H9 (cell line): ENCODE measurements at regions not wholly inside any gene's neighbourhood (a gene's known extent, or its start where the extent isn't known, plus 50 kb on each side); places are given as distances from the start of the nearest gene placed in this dataset.

ENCODE experiments used
- DNase-seq: peaks from one replicate; pipeline ENCODE4 v3.0.0-alpha.2; 2017
- H2AFZ ChIP-seq: one replicate; pipeline ENCODE4 v1.6.1; 2013; ENCODE audit warnings: mild to moderate bottlenecking, low read length, control low read depth, moderate library complexity
- H2AK5ac ChIP-seq: 2 replicates; pipeline ENCODE4 v1.6.1; 2013; ENCODE audit warnings: low read length, control low read depth, mixed read lengths; ENCODE audit not compliant: insufficient read length
- H2BK120ac ChIP-seq: one replicate; pipeline ENCODE4 v1.6.1; 2013; ENCODE audit warnings: low read depth, mild to moderate bottlenecking, low read length, control low read depth, inconsistent platforms; ENCODE audit not compliant: poor library complexity, severe bottlenecking
- H2BK12ac ChIP-seq: 2 replicates; pipeline ENCODE4 v1.6.1; 2013; ENCODE audit warnings: low read length, control low read depth, mixed read lengths, low read depth; ENCODE audit not compliant: insufficient read length
- H2BK15ac ChIP-seq: 2 replicates; pipeline ENCODE4 v1.6.1; 2013; ENCODE audit warnings: low read depth, low read length, control low read depth
- H2BK20ac ChIP-seq: one replicate; pipeline ENCODE4 v1.6.1; 2013; ENCODE audit warnings: low read depth, mild to moderate bottlenecking, low read length, control low read depth, inconsistent platforms; ENCODE audit not compliant: poor library complexity, severe bottlenecking
- H2BK5ac ChIP-seq: 2 replicates; pipeline ENCODE4 v1.6.1; 2013; ENCODE audit warnings: low read length, control low read depth, mixed read lengths; ENCODE audit not compliant: insufficient read length
- H3K14ac ChIP-seq: 2 replicates; pipeline ENCODE4 v1.6.1; 2013; ENCODE audit warnings: low read length, control low read depth; ENCODE audit not compliant: insufficient read depth
- H3K18ac ChIP-seq: 2 replicates; pipeline ENCODE4 v1.6.1; 2013; ENCODE audit warnings: low read depth, mild to moderate bottlenecking, mixed read lengths, low read length, control low read depth; ENCODE audit not compliant: insufficient read length
- H3K23ac ChIP-seq: 2 replicates; pipeline ENCODE4 v1.6.1; 2013; ENCODE audit warnings: low read length, control low read depth, mixed read lengths, low read depth; ENCODE audit not compliant: insufficient read length
- H3K23me2 ChIP-seq: 2 replicates; pipeline ENCODE4 v1.6.1; 2013; ENCODE audit warnings: low read depth, mild to moderate bottlenecking, mixed read lengths, low read length, control low read depth; ENCODE audit not compliant: insufficient read length, poor library complexity, severe bottlenecking
- H3K27ac ChIP-seq: 2 replicates; pipeline ENCODE4 v1.5.1; 2013; ENCODE audit warnings: low read length, control low read depth, mixed read lengths, low read depth; ENCODE audit not compliant: insufficient read length
- H3K27me3 ChIP-seq: 2 replicates; pipeline ENCODE4 v1.6.1; 2013; ENCODE audit warnings: low read length, control low read depth, inconsistent platforms; ENCODE audit not compliant: insufficient read depth
- H3K4ac ChIP-seq: 2 replicates; pipeline ENCODE4 v1.6.1; 2013; ENCODE audit warnings: low read depth, mild to moderate bottlenecking, control low read depth, inconsistent platforms, low read length, moderate library complexity
- H3K4me1 ChIP-seq: 2 replicates; pipeline ENCODE4 v1.6.1; 2013; ENCODE audit warnings: low read length, control low read depth, inconsistent platforms; ENCODE audit not compliant: insufficient read depth
- H3K4me2 ChIP-seq: 2 replicates; pipeline ENCODE4 v1.6.1; 2013; ENCODE audit warnings: low read length, control low read depth, mixed read lengths; ENCODE audit not compliant: insufficient read length, insufficient read depth
- H3K56ac ChIP-seq: 2 replicates; pipeline ENCODE4 v1.6.1; 2013; ENCODE audit warnings: low read depth, mild to moderate bottlenecking, mixed read lengths, low read length, control low read depth; ENCODE audit not compliant: insufficient read length
- H3K79me1 ChIP-seq: 2 replicates; pipeline ENCODE4 v1.6.1; 2013; ENCODE audit warnings: low read depth, mild to moderate bottlenecking, moderate library complexity, low read length, control low read depth, inconsistent platforms; ENCODE audit not compliant: insufficient read depth, poor library complexity, severe bottlenecking
- H3K79me2 ChIP-seq: 2 replicates; pipeline ENCODE4 v1.6.1; 2013; ENCODE audit warnings: low read length, control low read depth, inconsistent platforms; ENCODE audit not compliant: insufficient read depth
- H3K9ac ChIP-seq: 2 replicates; pipeline ENCODE4 v1.6.1; 2013; ENCODE audit warnings: low read length, control low read depth, mixed read lengths; ENCODE audit not compliant: insufficient read length; ENCODE audit errors: extremely low read depth
- H3K9me3 ChIP-seq: one replicate; pipeline ENCODE4 v1.6.1; 2013; ENCODE audit warnings: low read depth, low read length, inconsistent platforms; ENCODE audit not compliant: control insufficient read depth
- H3T11ph ChIP-seq: one replicate; pipeline ENCODE4 v1.6.1; 2013; ENCODE audit warnings: mild to moderate bottlenecking, low read length, control low read depth, inconsistent platforms
- H4K20me1 ChIP-seq: one replicate; pipeline ENCODE4 v1.6.1; 2013; ENCODE audit not compliant: control insufficient read depth, insufficient read length, insufficient read depth
- H4K5ac ChIP-seq: 2 replicates; pipeline ENCODE4 v1.6.1; 2013; ENCODE audit warnings: low read depth, mild to moderate bottlenecking, mixed read lengths, low read length, control low read depth; ENCODE audit not compliant: insufficient read length
- H4K8ac ChIP-seq: replicated peaks from 2 replicates; pipeline ENCODE4 v1.6.1; 2013; ENCODE audit warnings: low read length, control low read depth, mixed read lengths, low read depth; ENCODE audit not compliant: insufficient read length
- H4K91ac ChIP-seq: 2 replicates; pipeline ENCODE4 v1.6.1; 2013; ENCODE audit warnings: low read depth, mild to moderate bottlenecking, moderate library complexity, mixed read lengths, low read length, control low read depth; ENCODE audit not compliant: insufficient read length
- H3K27ac Mint-ChIP-seq, 3 experiments: 2 replicates in 2 of 3; 3 replicates in 1 of 3; pipeline ENCODE4 v1.8.0; 2020 to 2021; ENCODE audit warnings: mixed read lengths in 3 of 3, mild to moderate bottlenecking in 1 of 3, moderate library complexity in 1 of 3
- H3K27me3 Mint-ChIP-seq: 2 replicates; pipeline ENCODE4 v1.8.0; 2021; ENCODE audit warnings: low read depth, mild to moderate bottlenecking, moderate library complexity, mixed read lengths
- H3K36me3 Mint-ChIP-seq, 3 experiments: 2 replicates in 2 of 3; 3 replicates in 1 of 3; pipeline ENCODE4 v1.8.0; 2020 to 2021; ENCODE audit warnings: low read depth in 3 of 3, mixed read lengths in 3 of 3; ENCODE audit not compliant: insufficient read depth in 1 of 3
- H3K4me1 Mint-ChIP-seq, 2 experiments: 2 replicates each; pipeline ENCODE4 v1.8.0; 2020; ENCODE audit warnings: mixed read lengths in 2 of 2
- H3K4me3 Mint-ChIP-seq, 2 experiments: 2 replicates in 1 of 2; 3 replicates in 1 of 2; pipeline ENCODE4 v1.8.0; 2020 to 2021; ENCODE audit warnings: mild to moderate bottlenecking in 2 of 2, mixed read lengths in 2 of 2, moderate library complexity in 1 of 2
- H3K9me3 Mint-ChIP-seq, 2 experiments: 2 replicates in 1 of 2; 3 replicates in 1 of 2; pipeline ENCODE4 v1.8.0; 2020; ENCODE audit warnings: mild to moderate bottlenecking in 2 of 2, mixed read lengths in 2 of 2, moderate library complexity in 1 of 2
- WGBS: extraction: QIAGEN DNeasy Blood & Tissue Kit; methylation state at CpG from one replicate; pipeline ENCODE4 v1.1.7; 2013; ENCODE audit warnings: missing lambda C conversion rate, low lambda C conversion rate, mixed read lengths; ENCODE audit not compliant: insufficient read length; ENCODE audit errors: extremely low coverage; 5-methylcytosine and 5-hydroxymethylcytosine counted together
- TF ChIP-seq, protein P1 (sequence below): fragments of 200-600 bp; sonication (generic); conservative IDR thresholded peaks from 3 replicates; pipeline ENCODE4 v1.8.0; 2021; ENCODE audit warnings: antibody characterized with exemption, mild to moderate bottlenecking

DNA sequence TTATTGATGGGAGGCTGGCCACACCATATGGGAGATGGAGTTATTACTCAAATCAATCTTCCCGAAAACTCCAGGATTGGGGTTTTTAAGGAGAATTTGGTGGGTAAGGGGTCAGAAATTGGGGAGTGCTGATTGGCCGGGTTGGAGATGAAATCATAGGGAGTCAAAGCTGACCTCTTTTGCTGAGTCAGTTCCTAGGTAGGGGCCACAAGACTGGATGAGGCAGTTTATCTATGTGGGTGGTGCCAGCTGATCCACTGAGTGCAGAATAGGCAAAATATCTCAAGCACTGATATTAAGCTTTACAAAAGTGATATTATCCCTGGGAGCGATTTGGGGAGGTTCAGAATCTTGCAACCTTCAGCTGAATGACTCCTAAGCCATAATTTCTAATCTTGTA, 75.7 kb upstream of the CLINT1 start:
- no peak overlapping the region for H4K8ac ChIP-seq
- H3K14ac ChIP-seq, result no peak overlapping the region
- no peaks in the 10 kb centered on the region for H3K23me2 ChIP-seq
- no peak overlapping the region for H2BK15ac ChIP-seq
- H3K79me1 ChIP-seq, result no peaks in the 10 kb centered on the region
- H4K5ac ChIP-seq, result no peak overlapping the region
- H2BK5ac ChIP-seq, result no peak overlapping the region
- H3K23ac ChIP-seq, result no peak overlapping the region
- no peak overlapping the region for H2AFZ ChIP-seq
- no peak overlapping the region for H3K27ac Mint-ChIP-seq
- H2BK20ac ChIP-seq, result no peak overlapping the region
- no peak overlapping the region for H3K4ac ChIP-seq
- no peak overlapping the region for H4K91ac ChIP-seq
- no peak overlapping the region for H2BK120ac ChIP-seq
- H3K79me2 ChIP-seq, result no peaks in the 10 kb centered on the region
- H3K4me3 Mint-ChIP-seq, result no peak overlapping the region
- no peak overlapping the region for H3K18ac ChIP-seq
- peaks cover 0 to 9% (median 0%) of the 10 kb centered on the region in 3 experiments; a peak in 2 of 7 replicates for H3K36me3 Mint-ChIP-seq
- no peak for DNase-seq
- no peaks in the 10 kb centered on the region for H3K4me1 Mint-ChIP-seq
- H4K20me1 ChIP-seq, result no peaks in the 10 kb centered on the region
- no CpG with 5 or more reads among the region's 3 CpGs for WGBS
- H3K4me2 ChIP-seq, result no peak overlapping the region
- H3K56ac ChIP-seq, result no peak overlapping the region
- H3K27me3 ChIP-seq, result no peaks in the 10 kb centered on the region
- no peaks in the 10 kb centered on the region for H3K4me1 ChIP-seq
- no peak overlapping the region for H3T11ph ChIP-seq
- no peak overlapping the region for H3K27ac ChIP-seq
- no peaks in the 10 kb centered on the region for H3K9me3 ChIP-seq
- TF ChIP-seq, protein P1, sequence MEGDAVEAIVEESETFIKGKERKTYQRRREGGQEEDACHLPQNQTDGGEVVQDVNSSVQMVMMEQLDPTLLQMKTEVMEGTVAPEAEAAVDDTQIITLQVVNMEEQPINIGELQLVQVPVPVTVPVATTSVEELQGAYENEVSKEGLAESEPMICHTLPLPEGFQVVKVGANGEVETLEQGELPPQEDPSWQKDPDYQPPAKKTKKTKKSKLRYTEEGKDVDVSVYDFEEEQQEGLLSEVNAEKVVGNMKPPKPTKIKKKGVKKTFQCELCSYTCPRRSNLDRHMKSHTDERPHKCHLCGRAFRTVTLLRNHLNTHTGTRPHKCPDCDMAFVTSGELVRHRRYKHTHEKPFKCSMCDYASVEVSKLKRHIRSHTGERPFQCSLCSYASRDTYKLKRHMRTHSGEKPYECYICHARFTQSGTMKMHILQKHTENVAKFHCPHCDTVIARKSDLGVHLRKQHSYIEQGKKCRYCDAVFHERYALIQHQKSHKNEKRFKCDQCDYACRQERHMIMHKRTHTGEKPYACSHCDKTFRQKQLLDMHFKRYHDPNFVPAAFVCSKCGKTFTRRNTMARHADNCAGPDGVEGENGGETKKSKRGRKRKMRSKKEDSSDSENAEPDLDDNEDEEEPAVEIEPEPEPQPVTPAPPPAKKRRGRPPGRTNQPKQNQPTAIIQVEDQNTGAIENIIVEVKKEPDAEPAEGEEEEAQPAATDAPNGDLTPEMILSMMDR, result no peak
- no peak overlapping the region for H3K9ac ChIP-seq
- no peak overlapping the region for H2BK12ac ChIP-seq
- no peak overlapping the region for H2AK5ac ChIP-seq
- peaks cover 8 to 13% of the 10 kb centered on the region in 2 experiments for H3K9me3 Mint-ChIP-seq
- no peaks in the 10 kb centered on the region for H3K27me3 Mint-ChIP-seq
